ENCODE measurements at regions not wholly inside any gene's neighbourhood (a gene's known extent, or its start where the extent isn't known, plus 50 kb on each side); places are given as distances from the start of the nearest gene placed in this dataset.

- TF ChIP-seq CTCF (IDR thresholded peaks at IDR 0.05) (no peak), POLR2A (IDR thresholded peaks at IDR 0.05) (no peak)
These were observed 524.4 kb downstream of the IRS1 start for GRCh38 chr2:226275215-226275614.
